Activated CD8-positive, alpha-beta memory T cell treated with anti-CD3 and anti-CD28 coated beads, Interleukin-2, amount 50 U/mL, for 4 hours (primary cell): ENCODE measurements at regions not wholly inside any gene's neighbourhood (a gene's known extent, or its start where the extent isn't known, plus 50 kb on each side); places are given as distances from the start of the nearest gene placed in this dataset.

Source experiments
- DNase-seq: peaks from one replicate; pipeline ENCODE4 v3.0.0-alpha.2; 2020

DNA sequence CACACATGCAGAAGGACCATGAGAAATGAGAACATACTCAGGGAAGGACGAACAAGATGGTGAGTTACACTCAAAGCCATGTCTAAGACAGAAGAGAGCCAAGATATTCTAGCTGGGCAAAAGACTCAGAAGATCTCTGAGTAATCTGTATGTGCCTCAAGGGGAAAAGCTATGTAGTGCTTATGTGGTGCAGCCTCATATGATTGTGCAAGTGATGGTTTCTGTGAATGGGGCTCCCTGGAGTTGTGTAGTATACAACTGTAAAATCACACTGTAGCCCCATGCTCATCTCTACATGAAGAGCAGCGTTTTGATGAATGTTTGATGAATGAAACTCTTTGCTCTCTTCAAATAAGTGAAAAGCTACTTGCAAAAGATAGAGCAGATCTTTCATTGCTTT, 57.5 kb downstream of the OSR1 start:
- no peak for DNase-seq

DNA sequence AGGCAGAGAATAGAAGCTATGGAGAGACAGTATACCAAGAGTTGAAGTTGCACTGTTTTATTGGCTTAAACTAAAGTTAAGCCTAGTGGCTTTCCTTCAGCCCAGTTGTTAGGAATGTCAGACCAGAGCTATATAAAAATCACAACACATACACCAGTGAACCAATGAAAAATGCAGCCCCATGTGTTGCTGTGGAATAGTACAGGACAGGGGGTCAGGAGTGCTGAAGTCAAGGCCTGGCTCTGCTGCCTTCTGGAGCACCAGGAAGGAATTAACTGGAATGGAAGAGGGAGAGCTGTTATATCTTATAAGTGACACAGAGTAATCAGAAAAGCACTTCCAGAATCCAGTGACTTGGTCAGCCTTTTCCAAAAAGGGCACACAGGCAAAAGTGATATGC, 58.9 kb downstream of the OSR1 start:
- DNase-seq: no peak

DNA sequence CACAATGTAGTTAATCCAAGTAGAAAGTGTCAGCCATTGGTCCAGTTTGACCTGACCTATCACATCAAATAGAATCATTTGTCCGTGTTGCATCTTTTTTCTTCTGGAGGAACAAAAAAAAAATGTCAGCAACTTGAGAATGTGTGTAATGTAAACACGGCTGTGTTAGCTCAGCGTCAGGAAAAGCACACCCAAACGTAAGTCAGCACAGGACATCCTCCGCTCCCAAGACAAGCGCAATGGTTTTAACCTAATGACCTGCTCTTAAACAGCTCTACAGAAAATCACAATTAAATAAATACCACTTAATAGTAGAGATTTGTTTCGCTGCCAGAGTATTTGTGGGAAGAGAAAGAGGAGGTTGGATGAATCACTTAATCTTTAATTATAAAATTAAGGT, 59.4 kb downstream of the OSR1 start:
- no peak for DNase-seq

DNA sequence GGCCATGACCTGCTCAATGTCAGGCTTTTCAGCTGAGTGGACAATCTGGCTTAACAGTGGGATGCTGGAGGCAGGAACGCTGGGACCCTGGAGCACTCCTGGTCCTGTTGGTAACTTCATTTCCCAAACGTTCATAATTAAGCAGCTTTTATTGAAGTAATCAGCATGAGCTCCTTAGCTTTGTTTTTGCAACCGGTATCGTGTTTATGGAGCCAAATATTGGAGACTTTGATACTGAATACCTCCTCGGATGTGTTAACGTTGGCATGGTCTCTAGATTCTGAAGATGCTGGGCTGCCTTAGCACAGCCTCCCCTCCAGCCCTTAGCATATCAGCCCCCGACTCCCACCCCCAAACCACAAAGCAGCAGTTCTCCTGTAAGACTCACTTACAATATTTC, 60.7 kb downstream of the OSR1 start:
- no peak for DNase-seq

DNA sequence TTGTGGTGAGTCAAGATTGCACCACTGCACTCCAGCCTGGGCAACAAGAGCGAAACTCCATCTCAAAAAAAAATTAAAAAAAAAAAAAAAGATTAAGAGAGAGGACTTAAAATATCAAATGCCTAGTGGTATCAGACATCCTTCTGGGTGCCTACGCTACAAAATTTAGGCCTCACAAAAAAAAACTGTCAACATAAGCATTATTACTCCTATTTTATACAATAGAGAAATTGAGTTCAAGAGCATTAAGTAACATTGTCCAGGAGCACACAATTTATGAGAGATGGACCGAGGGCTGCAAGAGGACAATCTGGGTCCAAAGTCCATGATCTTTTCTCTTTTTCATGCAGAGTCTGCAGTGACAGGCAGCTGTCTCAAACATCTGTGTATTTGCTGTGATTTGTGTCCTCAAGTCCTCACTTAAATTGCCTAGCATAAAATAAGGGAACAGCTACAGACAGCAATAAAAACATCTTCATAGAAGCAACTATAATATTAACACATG, 62.4 kb downstream of the OSR1 start:
- DNase-seq: no peak

DNA sequence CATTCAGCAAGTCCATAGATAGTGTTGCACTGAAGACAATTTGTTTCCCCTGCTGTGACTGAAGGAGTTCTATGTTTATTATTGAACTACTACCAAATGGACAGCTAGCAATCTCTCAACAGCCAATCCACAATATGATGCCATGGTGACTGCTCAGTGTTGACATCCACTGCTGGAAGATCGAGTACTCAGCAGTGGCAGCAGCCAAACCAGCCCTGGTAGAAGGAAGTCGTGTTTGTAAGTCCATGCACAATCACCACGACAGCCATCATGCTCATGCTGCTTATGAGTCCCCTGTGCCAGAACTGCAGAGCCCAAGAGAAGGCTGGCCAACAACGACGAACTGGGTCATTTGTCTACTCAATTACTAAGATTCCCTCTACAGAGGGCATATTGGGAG, 66.4 kb downstream of the OSR1 start:
- no peak for DNase-seq

DNA sequence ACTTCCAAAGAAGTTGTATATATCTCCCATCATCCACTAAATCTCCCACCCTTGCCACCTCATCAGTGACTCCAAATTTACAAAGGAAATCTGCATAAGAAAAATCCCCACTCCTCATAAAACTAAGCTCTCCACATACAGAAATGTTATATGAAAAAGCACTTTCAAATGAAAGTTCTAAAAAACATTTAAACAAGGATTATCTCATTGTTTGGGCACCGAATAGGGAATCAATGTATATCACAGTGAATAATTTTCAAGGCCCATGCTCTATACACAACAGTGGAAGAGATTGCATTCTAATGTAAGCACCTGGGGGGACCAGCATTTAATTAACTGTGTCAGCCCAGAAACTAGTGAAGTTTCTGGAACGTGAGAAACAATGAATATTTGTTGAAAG, 70.1 kb downstream of the OSR1 start:
- no peak for DNase-seq

DNA sequence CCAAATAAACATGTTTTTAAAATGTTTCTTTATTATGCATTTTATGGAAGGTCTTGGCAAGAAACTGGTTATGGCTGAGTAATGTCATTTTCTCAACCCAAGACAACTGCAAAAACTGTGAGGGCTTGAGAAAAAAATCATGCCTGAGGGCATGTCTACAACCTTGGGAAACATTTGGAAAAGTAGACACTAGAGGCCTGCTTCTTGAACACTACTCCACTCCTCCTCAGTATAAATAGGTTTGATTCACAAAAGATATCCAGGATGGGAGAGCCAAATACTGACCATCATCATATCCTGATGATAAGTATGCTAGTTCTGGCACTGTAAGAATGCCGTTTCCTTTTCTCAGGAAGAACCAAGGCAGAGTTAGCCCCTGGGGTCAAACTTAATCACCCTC, 71.1 kb downstream of the OSR1 start:
- no peak for DNase-seq

DNA sequence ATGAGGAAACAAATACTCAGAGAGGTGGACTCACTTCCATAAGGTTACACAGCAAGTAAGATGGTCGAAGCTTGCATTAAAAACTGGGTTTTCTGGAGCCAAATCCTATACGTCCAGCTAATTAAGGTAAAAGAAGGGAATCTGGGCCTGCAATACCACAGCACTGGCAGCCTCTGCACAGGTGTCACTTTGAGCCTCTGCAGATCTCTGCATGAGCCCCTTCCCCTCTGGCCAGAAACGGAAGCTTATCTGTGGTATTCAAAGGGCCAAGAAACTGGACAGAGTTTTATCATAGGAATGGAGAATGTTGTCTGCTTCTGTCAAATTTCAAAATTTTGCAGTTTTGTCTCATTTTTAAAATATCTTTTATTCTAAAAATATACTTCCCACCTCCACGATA, 76.1 kb downstream of the OSR1 start:
- no peak for DNase-seq

DNA sequence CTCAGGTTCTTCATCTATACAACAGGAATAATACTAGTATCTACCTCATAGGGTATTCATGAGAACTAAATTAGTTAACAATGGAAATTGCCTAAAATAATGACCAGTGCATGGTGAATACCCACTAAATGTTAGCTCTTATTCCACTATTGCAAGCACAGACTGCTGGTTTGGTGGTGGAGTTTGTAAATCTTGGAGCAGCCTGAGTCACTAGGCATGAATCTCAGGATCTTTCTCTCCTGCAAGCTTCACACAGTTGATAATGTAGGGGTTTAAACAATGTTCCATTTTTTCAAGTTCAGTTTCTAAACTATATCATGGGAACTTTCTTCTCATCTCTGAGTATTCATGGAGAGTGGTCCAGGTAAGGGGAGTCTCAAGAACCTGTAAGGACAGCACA, 84.0 kb downstream of the OSR1 start:
- DNase-seq: no peak

DNA sequence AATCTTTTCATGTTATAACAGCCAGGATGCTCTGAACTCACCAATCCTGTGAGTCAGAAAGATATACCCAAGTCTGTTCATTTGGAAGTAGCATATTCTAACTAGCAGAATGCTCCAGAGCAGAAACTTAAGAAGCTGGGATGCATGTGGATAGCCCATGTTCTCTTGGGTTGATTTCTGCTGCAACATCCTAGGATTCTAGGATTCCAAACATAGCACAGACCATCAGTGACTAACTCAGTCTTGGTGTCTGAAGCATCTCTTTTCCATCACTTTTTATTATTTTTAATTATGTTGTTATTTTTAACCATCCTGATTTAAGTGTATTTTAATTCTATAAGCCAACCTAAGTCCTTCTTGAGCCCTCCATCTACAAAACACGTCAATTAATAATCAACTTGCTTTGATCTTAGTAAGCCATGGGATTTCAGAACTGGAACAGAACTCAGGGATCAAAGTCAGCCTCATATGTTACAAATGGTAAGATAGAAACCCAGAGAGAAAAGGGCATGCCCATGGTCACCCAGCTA, 85.4 kb downstream of the OSR1 start:
- DNase-seq: no peak

DNA sequence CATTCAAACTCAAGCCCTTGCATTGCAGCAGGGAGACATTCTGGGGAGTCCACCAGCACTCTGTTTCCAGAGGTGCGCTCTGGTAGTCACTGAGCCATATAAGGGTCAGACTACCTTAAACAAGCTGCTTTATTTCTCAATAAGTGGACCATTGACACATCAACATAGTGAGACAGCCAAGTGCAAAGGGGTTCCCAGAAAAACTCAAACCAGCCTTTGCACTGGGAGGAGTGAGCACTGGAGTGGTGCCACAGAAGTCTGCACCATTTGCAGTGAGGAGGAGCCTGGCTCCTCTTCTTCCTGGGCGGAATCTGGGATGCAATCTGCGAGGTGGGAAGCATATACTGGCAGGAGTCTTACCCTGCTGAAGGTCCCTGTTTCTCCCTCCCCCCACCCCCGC, 86.4 kb downstream of the OSR1 start:
- no peak for DNase-seq

DNA sequence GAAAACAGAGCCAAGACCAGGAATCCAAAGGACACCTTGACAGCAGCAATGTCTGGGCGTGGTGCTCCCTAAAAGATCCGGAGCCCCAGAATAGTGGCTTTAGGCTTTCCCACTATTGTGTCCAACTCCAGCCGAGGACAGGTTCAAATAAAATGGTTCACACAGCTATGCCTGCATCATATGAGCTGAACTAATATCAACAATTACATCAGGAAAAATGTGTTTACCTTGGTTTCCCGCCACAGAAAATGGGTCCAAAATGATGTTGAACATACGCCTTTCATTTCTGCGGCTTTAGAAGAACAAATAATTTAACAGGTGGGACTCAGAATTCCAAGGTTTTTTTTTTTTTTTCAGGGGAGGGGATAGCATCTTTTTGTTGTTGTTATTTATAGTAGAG, 93.6 kb downstream of the OSR1 start:
- DNase-seq: no peak

DNA sequence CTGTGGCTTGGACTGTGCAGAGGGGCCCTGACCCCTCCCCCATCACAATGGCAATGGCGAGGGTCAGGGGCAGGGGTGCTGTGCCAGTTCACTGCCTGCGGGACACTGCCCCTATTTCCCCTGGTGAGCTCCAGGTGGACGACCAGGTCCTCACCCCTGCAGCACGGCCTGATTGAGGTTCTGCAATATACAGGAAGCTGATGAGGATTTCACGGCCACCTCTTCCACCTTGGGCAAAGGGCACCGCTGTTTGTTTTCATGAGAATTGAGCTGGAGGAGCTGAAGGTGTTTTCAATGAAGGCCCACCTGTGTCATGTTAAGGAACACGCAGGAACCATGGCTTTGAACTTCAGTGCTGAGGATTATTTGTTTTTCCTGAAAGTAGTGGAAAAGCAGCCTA, 96.3 kb downstream of the OSR1 start:
- DNase-seq: no peak

DNA sequence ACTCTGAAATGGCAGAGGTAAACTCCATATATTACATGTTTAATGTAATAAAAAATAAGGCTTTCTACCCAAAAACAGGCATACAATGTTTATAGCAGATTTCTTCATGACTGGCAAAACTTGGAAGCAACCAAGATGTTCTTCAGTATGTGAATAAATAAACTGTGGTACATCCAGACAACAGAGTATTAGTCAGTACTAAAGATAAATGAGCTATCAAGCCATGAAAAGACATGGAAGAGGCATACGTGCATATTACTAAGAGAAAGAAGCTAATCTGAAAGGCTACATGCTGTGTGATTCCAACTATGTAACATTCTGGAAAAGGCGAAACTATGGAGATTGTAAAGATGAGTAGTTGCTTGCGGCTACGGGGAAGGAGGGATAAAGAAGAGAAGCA, 97.4 kb downstream of the OSR1 start:
- no peak for DNase-seq

DNA sequence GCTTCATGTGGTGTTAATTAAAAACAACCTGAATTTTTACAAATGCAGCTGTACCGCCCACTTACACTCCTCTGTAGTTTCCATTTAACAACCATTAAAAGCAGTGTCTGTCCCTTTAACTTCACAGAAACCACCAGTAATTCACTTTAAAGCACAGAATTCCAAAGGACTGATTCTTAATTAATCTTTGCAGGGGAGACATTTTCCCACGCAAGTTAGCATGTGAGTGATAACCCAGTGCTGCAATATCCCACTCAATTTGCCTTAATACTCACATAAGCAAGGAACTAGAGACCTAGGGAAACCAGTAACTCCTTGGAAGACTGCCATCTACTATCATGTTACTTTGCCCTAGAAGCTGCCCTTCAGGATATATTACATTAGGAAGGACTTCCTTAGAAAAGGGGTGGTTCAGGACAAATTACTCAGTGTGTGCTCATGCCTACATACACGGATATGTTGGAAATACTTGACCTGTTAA, 102.3 kb downstream of the OSR1 start:
- no peak for DNase-seq

DNA sequence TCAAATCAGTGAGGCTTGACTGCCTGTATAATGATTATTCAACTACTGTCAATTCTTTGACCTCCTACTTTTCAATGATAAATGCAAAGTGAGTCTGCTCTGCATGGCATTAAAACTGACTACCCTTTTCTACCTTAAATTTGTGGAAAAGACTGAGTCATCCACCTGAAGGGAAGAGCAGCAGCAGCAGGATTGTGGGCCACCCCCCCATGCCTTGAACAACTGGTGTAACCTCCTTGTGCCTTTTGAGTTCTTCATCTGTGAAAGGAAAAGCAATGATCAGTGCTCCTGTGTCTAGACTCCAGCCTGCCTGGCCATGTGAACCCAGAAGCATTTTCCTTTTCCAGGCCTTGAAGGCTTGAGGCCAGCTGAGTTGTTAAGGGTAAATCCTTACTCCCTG, 102.9 kb downstream of the OSR1 start:
- no peak for DNase-seq

DNA sequence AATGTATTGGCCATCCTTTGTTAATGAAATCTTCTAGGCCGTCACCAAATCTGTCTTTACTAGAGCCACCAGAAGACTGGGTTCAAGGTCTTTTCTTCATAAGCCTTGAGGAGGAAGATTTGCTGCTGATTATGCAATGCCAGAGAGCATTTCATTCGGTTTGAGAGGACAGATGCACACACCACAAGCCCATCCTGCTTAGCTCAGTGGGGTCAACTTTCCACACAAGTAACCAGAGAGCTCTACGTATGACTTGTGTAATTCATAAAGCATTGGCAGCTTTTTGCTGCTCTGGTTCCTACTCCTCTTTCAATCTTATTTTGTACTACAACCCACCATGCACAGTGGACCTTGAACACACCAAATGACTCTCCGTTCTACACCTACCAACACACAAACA, 106.9 kb downstream of the OSR1 start:
- DNase-seq: no peak

DNA sequence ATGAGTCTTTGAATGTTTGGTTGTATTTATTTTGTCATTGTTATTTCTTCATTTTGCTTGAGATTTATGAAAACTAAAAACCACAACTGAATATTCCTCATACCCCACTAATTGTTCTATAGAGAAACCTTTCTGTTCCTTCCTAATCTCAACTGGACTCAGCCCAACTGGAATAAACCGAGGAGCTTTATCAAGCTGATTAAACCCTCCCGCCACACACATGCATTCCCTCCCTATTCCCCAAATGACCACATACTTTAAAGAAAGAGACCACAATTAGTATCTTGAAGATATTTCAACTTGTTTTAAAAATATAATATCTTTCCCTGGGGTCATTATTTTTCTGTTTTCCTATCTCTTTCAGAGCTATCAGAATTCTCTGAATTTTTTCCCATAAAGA, 107.5 kb downstream of the OSR1 start:
- DNase-seq: no peak

DNA sequence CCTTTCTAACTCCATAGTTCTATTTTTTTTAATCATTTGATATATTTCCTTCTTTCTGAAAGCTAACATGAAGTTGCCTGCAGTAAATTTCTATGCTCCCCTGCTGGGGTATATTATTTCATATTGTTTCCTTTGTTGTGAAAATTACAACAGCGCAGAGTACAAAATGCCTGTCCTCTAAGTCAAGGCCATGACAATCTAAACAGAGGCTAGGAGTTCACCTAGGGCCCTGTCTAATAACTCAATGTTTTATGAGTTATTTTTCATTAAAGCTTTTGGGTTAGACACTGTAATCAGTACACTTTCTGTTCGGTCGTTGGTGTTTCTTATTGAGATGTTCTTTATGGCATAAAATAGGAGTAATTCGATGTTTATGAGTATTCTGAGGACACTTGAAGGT, 111.2 kb downstream of the OSR1 start:
- DNase-seq: no peak

DNA sequence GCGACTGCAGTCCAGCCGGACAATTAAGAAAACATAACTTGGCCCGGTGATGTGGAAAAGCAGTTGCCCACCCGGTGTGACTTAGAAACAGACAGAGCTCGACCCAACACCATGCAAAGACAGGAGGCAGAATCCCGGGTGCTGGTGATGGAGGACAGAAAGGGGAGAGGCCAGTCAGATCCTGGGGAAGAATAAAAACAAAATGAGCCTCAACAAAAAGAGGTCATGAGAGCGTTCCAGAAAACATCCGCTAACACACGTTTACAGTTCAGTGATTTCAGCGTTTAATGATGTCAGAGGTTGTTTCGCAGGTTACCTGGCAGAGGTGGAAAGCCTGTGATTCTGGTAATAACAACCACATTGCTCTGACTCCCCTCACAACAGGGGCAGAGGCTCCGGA, 111.9 kb downstream of the OSR1 start:
- no peak for DNase-seq

DNA sequence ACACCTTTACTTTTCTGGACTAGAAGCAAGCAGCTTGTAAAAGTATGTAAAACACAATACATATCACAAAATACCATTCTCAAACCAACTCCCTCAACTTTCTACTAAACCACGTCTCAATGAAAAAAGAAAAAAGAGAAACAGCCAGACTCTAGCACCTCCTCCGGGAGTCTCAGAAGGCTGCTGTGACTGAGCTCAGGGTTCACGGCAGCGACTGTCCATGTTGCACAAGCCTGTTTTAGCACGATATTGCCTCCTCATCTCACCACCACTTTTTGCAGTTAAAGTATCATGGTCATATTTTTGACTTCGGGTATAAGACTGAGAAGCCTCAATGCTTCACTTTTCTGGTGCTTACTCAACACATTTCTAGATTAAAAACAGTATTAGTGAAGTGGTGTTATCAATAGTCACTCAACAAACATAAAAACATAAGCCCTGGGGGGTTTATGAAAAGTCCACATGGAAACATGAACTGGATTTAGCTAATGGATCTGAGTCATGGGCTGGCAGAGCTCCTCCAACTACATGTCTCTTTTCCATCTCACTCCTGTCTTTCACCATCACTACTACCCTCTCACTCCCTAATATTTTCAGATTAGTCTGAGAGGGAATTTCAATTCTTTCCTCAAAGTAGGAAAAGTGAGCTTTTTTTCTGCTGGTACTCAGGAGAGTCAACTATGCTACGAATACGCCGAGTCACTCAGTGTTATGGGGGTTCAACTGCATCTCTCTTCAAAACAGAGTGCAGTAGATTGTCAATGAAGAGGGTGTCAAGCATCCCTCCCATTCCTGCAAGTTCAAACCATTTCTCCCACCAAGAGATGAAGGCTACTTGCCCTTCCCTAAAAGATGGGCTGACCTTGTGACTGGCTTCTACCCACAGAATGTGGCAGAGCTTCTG, 113.7 kb downstream of the OSR1 start:
- DNase-seq: no peak

DNA sequence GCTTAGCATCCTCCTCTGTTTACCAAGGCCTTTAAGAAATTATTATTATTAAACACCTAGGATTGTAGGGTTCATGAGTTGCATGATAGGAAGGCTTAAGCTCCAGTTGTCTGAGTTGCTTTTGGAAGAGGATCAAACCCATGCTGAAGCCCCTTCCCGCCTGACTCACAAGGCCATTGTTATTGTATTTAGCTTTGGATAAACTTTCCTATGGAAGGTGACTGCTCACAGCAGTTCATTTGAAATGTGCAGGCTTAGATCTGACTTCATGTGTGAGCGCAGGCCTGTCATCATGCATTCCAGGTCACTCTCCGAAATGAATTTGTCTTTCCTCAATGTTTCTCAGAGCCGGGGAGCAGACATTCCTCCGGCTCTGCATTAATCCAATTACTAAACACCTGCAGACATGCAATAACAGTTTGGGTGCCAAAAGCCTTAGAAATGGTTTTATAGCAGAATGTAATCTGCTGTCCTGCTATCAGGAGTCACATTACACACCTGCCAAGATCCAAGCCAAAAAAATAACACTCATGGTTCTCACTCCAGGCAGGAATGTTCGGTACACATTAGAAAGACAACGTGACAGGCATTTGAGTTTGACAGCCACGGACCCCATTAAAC, 119.9 kb downstream of the OSR1 start:
- DNase-seq: no peak

DNA sequence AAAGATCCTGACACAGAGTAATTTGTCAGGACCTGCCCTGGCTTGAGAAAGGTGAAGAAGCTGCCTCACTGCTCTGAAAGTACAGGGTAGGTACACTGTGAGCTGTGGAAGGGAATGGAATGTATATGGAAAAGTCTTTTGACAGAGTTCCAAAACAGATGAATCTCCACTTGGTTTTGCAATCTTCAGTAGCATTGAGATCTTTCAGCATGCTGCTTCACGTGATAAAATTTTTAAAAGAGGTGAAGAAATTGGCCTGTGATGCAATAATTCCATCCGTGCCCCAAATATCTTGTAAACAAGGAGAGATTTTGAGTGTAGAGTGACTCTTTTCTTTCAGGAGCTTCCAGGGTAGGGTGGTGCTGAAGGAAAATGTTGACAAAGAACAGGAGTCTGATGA, 123.1 kb downstream of the OSR1 start:
- no peak for DNase-seq
